SK-N-SH (cell line): ENCODE measurements at regions not wholly inside any gene's neighbourhood (a gene's known extent, or its start where the extent isn't known, plus 50 kb on each side); places are given as distances from the start of the nearest gene placed in this dataset.

Source experiments
- CTCF ChIA-PET: fragments of 300-600, 350-600 bp; formaldehyde crosslinking; extraction: SDS; loops from one replicate; lab custom pipeline; 2021; lab: Yijun Ruan, JAX
- POLR2A ChIA-PET: fragments of 350-600 bp; sonication (Branson Sonifier 250); formaldehyde crosslinking; extraction: SDS; loops from one replicate; lab custom pipeline; 2020; ENCODE audit warnings: antibody characterized with exemption, inconsistent platforms; lab: Yijun Ruan, JAX
- DNase-seq: peaks from one replicate; pipeline ENCODE4 v3.0.0; 2012
- H2AFZ ChIP-seq: fragments of 200-600 bp; sonication (generic); 2 replicates; pipeline ENCODE4 v1.8.1; 2016; ENCODE audit warnings: antibody characterized with exemption, mild to moderate bottlenecking, low read depth
- H3F3A ChIP-seq: fragments of 200-600 bp; sonication (generic); replicated peaks from 2 replicates; pipeline ENCODE3; 2016; ENCODE audit warnings: antibody characterized with exemption, mild to moderate bottlenecking; ENCODE audit not compliant: insufficient read depth
- H3K27ac ChIP-seq, 2 experiments: fragments of 200-500 bp in 1 of 2; fragments of 200-600 bp in 1 of 2; sonication (Bioruptor generic) in 1 of 2; sonication (generic), shearing (Covaris generic) in 1 of 2; 2 replicates each; pipeline versions ENCODE4 v1.5.1 to v1.6.1; 2014 to 2016; ENCODE audit warnings: low read depth in 2 of 2, inconsistent platforms in 1 of 2, low read length in 1 of 2, mild to moderate bottlenecking in 1 of 2, mixed read lengths in 1 of 2
- H3K27me3 ChIP-seq: fragments of 200-600 bp; sonication (generic), shearing (Covaris generic); 2 replicates; pipeline ENCODE4 v1.6.1; 2016; ENCODE audit warnings: mixed run types; ENCODE audit not compliant: insufficient read depth
- H3K36me3 ChIP-seq, 2 experiments: fragments of 200-500 bp in 1 of 2; fragments of 200-600 bp in 1 of 2; sonication (Bioruptor generic) in 1 of 2; sonication (generic) in 1 of 2; replicated peaks in 1 of 2; 2 replicates each; pipeline versions ENCODE3 to v1.5.1; 2014 to 2016; ENCODE audit warnings: low read length in 1 of 2, mild to moderate bottlenecking in 1 of 2; ENCODE audit not compliant: insufficient read depth in 2 of 2, control insufficient read depth in 1 of 2
- H3K4me1 ChIP-seq, 2 experiments: fragments of 200-500 bp in 1 of 2; fragments of 200-600 bp in 1 of 2; sonication (Bioruptor generic) in 1 of 2; sonication (generic), shearing (Covaris generic) in 1 of 2; 2 replicates each; pipeline versions ENCODE4 v1.5.1 to v1.6.1; 2014 to 2016; ENCODE audit warnings: low read depth in 1 of 2, low read length in 1 of 2, mixed run types in 1 of 2; ENCODE audit not compliant: insufficient read depth in 2 of 2, control insufficient read depth in 1 of 2
- H3K4me2 ChIP-seq: fragments of 200-600 bp; sonication (generic), shearing (Covaris generic); 2 replicates; pipeline ENCODE4 v1.6.1; 2017; ENCODE audit warnings: mixed run types
- H3K4me3 ChIP-seq, 2 experiments: fragments of 200-500 bp in 1 of 2; fragments of 200-600 bp in 1 of 2; sonication (Bioruptor generic) in 1 of 2; sonication (generic), shearing (Covaris generic) in 1 of 2; 2 replicates each; pipeline versions ENCODE4 v1.5.1 to v1.8.1; 2014 to 2016; ENCODE audit warnings: low read depth in 2 of 2, inconsistent platforms in 1 of 2, low read length in 1 of 2, mild to moderate bottlenecking in 1 of 2, mixed read lengths in 1 of 2, moderate library complexity in 1 of 2
- H3K79me2 ChIP-seq: fragments of 200-600 bp; sonication (generic); 2 replicates; pipeline ENCODE4 v1.8.1; 2017; ENCODE audit warnings: mild to moderate bottlenecking; ENCODE audit not compliant: insufficient read depth
- H3K9ac ChIP-seq: fragments of 200-600 bp; sonication (generic); 2 replicates; pipeline ENCODE4 v1.6.1; 2017; ENCODE audit warnings: mixed run types
- H3K9me2 ChIP-seq: fragments of 200-600 bp; sonication (generic); 2 replicates; pipeline ENCODE4 v1.6.1; 2017; ENCODE audit warnings: mixed run types
- H3K9me3 ChIP-seq: fragments of 200-600 bp; sonication (generic); 2 replicates; pipeline ENCODE4 v1.6.1; 2017; ENCODE audit warnings: mixed run types, mild to moderate bottlenecking, moderate library complexity
- H4K20me1 ChIP-seq: fragments of 200-600 bp; sonication (generic); 2 replicates; pipeline ENCODE4 v1.6.1; 2017; ENCODE audit warnings: mild to moderate bottlenecking, mixed run types; ENCODE audit not compliant: insufficient read depth
- EP300 ChIP-seq, 2 experiments: IDR thresholded peaks; 2 replicates each; pipeline versions ENCODE4 v1.4.0 to v1.6.1; 2012; ENCODE audit warnings: borderline replicate concordance in 1 of 2, low read depth in 1 of 2, low read length in 1 of 2
- FOSL2 ChIP-seq: IDR thresholded peaks from 2 replicates; pipeline ENCODE4 v1.4.0; 2012; ENCODE audit warnings: low read depth, mild to moderate bottlenecking, moderate library complexity, borderline replicate concordance
- FOXM1 ChIP-seq: IDR thresholded peaks from 2 replicates; pipeline ENCODE4 v1.4.0; 2012; ENCODE audit warnings: low read depth, mild to moderate bottlenecking
- GABPA ChIP-seq: IDR thresholded peaks from 2 replicates; pipeline ENCODE4 v1.4.0; 2012; ENCODE audit warnings: low read depth, mild to moderate bottlenecking
- GATA2 ChIP-seq: sonication (generic); formaldehyde crosslinking; IDR thresholded peaks from 2 replicates; pipeline ENCODE4 v1.5.0; 2020; ENCODE audit warnings: mild to moderate bottlenecking, missing genetic modification reagents
- IRF3 ChIP-seq: fragments of 150-350 bp; IDR thresholded peaks from 2 replicates; pipeline ENCODE4 v1.6.1; 2016; ENCODE audit warnings: mild to moderate bottlenecking, low read depth, low read length
- MEF2A ChIP-seq: IDR thresholded peaks from 2 replicates; pipeline ENCODE4 v1.4.0; 2012; ENCODE audit warnings: low read depth, borderline replicate concordance
- MXI1 ChIP-seq: IDR thresholded peaks from 2 replicates; pipeline ENCODE4 v1.6.1; 2012; ENCODE audit warnings: mild to moderate bottlenecking, low read depth, low read length, improper control_type of control experiment
- NRF1 ChIP-seq: IDR thresholded peaks from 2 replicates; pipeline ENCODE4 v1.6.1; 2012; ENCODE audit warnings: low read depth, mild to moderate bottlenecking, low read length
- POLR2AphosphoS5 ChIP-seq: IDR thresholded peaks from 2 replicates; pipeline ENCODE4 v1.6.1; 2012; ENCODE audit warnings: low read depth, low read length
- RAD21 ChIP-seq: IDR thresholded peaks from 2 replicates; pipeline ENCODE4 v1.6.1; 2012; ENCODE audit warnings: mild to moderate bottlenecking, low read length
- RCOR1 ChIP-seq: fragments of 150-350 bp; IDR thresholded peaks from 2 replicates; pipeline ENCODE4 v1.6.1; 2017; ENCODE audit warnings: antibody characterized with exemption, low read length
- SIN3A ChIP-seq: IDR thresholded peaks from 2 replicates; pipeline ENCODE4 v1.6.1; 2012; ENCODE audit warnings: low read depth, mild to moderate bottlenecking, low read length, moderate library complexity, borderline replicate concordance
- SMC3 ChIP-seq: IDR thresholded peaks from 2 replicates; pipeline ENCODE4 v1.6.1; 2012; ENCODE audit warnings: low read depth, low read length, improper control_type of control experiment
- TAF1 ChIP-seq: IDR thresholded peaks from 2 replicates; pipeline ENCODE4 v1.6.1; 2012; ENCODE audit warnings: low read depth, mild to moderate bottlenecking, low read length, moderate library complexity, borderline replicate concordance
- TEAD4 ChIP-seq: IDR thresholded peaks from 2 replicates; pipeline ENCODE4 v1.4.0; 2012; ENCODE audit warnings: mild to moderate bottlenecking, borderline replicate concordance; ENCODE audit not compliant: insufficient read depth
- USF2 ChIP-seq: fragments of 150-350 bp; IDR thresholded peaks from 2 replicates; pipeline ENCODE4 v1.6.1; 2017; ENCODE audit warnings: antibody characterized with exemption, low read length, low read depth, borderline replicate concordance
- YY1 ChIP-seq: IDR thresholded peaks from 2 replicates; pipeline ENCODE4 v1.4.0; 2012; ENCODE audit warnings: low read depth, mild to moderate bottlenecking
- ZBTB33 ChIP-seq: IDR thresholded peaks from 2 replicates; pipeline ENCODE4 v1.4.0; 2012; ENCODE audit warnings: low read depth, borderline replicate concordance
- WGBS: methylation state at CpG from one replicate; pipeline ENCODE4 v1.1.6; 2017; ENCODE audit warnings: low lambda C conversion rate; 5-methylcytosine and 5-hydroxymethylcytosine counted together

GRCh38 chr21:15947677-15948076 is 217.9 kb downstream of the USP25 start:
- Histone ChIP-seq H3K9me2 (no peaks in the 10 kb centered on the region), H3K9me3 (no peaks in the 10 kb centered on the region), H4K20me1 (no peaks in the 10 kb centered on the region), H3K4me2 (no peak overlapping the region), H3K9ac (no peak overlapping the region), H3K4me1 (no peaks in the 10 kb centered on the region), H3K4me3 (no peak overlapping the region), H3K36me3 (no peaks in the 10 kb centered on the region), H3K79me2 (no peaks in the 10 kb centered on the region), H3K27ac (no peak overlapping the region), H2AFZ (no peak overlapping the region), H3K27me3 (no peaks in the 10 kb centered on the region), H3F3A (no peaks in the 10 kb centered on the region)
- DNase-seq, result no peak
- TF ChIP-seq TAF1 (no peak), YY1 (no peak), SMC3 (no peak), FOXM1 (no peak), MEF2A (no peak), SIN3A (no peak), ZBTB33 (no peak), IRF3 (no peak), POLR2AphosphoS5 (no peak), NRF1 (no peak), GABPA (no peak), EP300 (IDR thresholded peaks at IDR 0.05; ENCODE audit: borderline replicate concordance in 1 of 2, low read depth in 1 of 2, low read length in 1 of 2) (no peak), FOSL2 (no peak)
- ChIA-PET POLR2A (no interaction called here), CTCF (no interaction called here)
- WGBS, result 53% methylated on average over 6 of the region's 6 CpGs

GRCh38 chr21:15953551-15954116 is 223.9 kb downstream of the USP25 start:
- 86% methylated on average over 2 of the region's 2 CpGs for WGBS
- Histone ChIP-seq H2AFZ (no peak overlapping the region), H3K9me2 (no peaks in the 10 kb centered on the region), H4K20me1 (no peaks in the 10 kb centered on the region), H3K4me3 (no peak overlapping the region), H3K27ac (no peak overlapping the region), H3K4me2 (no peak overlapping the region), H3F3A (no peaks in the 10 kb centered on the region), H3K9ac (no peak overlapping the region), H3K79me2 (no peaks in the 10 kb centered on the region), H3K27me3 (no peaks in the 10 kb centered on the region), H3K4me1 (no peaks in the 10 kb centered on the region), H3K36me3 (no peaks in the 10 kb centered on the region), H3K9me3 (peaks cover 3% of the 10 kb centered on the region; the same call in 1 of the 2 replicates)
- no peak for DNase-seq
- no peak for TF ChIP-seq GATA2 (CRISPR knock-in tag)
- no peak for TF ChIP-seq NRF1
- no peak for TF ChIP-seq RCOR1
- no peak for TF ChIP-seq USF2
- TF ChIP-seq TEAD4, result no peak
- no peak for TF ChIP-seq GABPA
- TF ChIP-seq RAD21, result no peak
- no peak for TF ChIP-seq SMC3
- TF ChIP-seq MXI1, result no peak
- ChIA-PET CTCF (no interaction called here), POLR2A (no interaction called here)
